ENCODE measurements at regions not wholly inside any gene's neighbourhood (a gene's known extent, or its start where the extent isn't known, plus 50 kb on each side); places are given as distances from the start of the nearest gene placed in this dataset.

GRCh38 chr2:5083402-5083801 is 608.8 kb upstream of the SOX11 start:
- TF ChIP-seq CTCF (IDR thresholded peaks at IDR 0.05; ENCODE audit: low read depth, low read length) (no peak), EZH2phosphoT487 (IDR thresholded peaks at IDR 0.05; ENCODE audit: low read depth) (no peak)

All from OCI-LY3 (cell line).